PC-9 (cell line): ENCODE measurements at regions not wholly inside any gene's neighbourhood (a gene's known extent, or its start where the extent isn't known, plus 50 kb on each side); places are given as distances from the start of the nearest gene placed in this dataset.

Experiments
- CTCF ChIP-seq: fragments of 200-600 bp; sonication (generic); conservative IDR thresholded peaks from 2 replicates; pipeline ENCODE4 v1.6.1; 2017; ENCODE audit warnings: mixed run types, antibody characterized with exemption, mild to moderate bottlenecking, moderate library complexity
- EZH2 ChIP-seq: fragments of 200-600 bp; sonication (generic); IDR thresholded peaks from 2 replicates; pipeline ENCODE4 v1.8.0; 2017; ENCODE audit warnings: antibody characterized with exemption, low read depth

GRCh38 chr7:38027884-38028455, 107.5 kb downstream of the EPDR1 start:
- TF ChIP-seq CTCF (no peak), EZH2 (no peak)
